Activated T-cell treated with anti-CD3 and anti-CD28 coated beads, Interleukin-2, amount 50 U/mL, for 1 hour (primary cell): ENCODE measurements at regions not wholly inside any gene's neighbourhood (a gene's known extent, or its start where the extent isn't known, plus 50 kb on each side); places are given as distances from the start of the nearest gene placed in this dataset.

ENCODE experiments used
- DNase-seq: peaks from one replicate; pipeline ENCODE4 v3.0.0-alpha.2; 2020

DNA sequence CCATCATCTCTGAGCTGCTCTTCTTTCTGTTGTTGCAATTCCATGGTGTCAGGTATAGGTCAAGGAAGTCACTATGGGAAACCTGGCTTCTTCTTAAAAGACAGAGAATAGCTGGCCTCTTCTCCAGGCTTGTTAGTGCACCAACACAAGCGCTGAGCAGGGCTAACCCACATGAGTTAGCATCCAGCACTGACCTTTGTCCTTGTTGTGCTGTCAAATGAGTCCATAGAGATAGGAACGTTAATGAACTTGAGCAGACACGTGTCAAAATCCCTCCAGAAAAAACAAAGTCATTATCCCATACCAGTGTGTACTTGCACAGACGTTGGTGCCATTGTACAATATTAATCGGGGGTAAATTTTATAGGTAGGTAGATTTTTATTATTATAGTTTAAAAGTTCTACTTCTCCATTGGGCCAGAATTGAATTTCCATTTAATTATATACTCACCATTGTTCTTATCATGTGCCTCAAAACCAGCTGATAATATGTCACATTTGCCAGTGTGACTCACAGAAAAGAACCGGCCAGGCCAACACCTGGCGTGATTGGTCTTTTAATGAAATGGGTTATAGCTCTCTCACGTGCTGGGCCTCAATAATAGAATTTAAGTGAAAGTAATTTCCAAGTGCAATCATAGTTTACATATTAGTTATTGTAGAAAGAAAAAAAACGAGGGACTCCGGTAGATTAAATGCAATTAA lies 468.8 kb upstream of the MGMT start:
- DNase-seq: no peak

GRCh38 chr10:129004398-129004797 lies 462.6 kb upstream of the MGMT start:
- DNase-seq: no peak

DNA sequence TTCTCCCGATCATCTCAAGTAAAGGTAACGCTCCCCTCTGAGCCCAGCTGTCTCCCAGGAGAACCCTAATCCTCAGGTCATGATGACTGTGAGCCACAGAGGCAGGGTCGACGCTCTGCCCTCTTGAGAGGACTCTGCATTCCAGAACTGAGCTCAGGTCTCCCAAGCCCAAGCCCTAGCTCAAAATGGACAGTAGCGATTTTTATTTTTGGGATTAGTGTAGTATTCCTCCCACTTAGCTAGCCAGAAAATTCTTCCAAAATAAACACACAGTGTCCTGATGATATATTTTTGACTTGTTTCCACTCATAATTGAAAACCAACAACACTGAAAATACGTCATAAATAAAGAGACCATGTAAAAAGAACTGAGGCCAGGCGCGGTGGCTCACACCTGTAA lies 462.0 kb upstream of the MGMT start:
- DNase-seq: no peak

DNA sequence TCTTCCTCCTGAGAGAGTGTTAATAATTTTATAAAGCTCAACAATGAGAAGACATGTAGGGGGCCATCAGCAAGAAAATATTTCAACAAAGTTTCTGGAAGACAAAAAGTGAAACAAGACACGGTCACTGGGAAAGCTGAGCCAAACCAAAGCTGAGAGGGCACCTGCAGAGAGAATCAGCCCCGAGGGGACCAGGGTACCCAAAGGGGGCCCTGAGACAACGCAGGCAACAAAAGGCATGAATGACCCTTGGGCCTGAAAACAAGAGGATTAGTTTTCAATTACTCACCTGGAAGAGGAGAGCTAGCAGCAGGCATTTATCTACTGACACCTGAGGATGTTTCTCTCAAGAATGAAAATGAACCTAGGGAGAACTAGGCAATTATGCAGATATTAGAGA lies 461.2 kb upstream of the MGMT start:
- DNase-seq: no peak

DNA sequence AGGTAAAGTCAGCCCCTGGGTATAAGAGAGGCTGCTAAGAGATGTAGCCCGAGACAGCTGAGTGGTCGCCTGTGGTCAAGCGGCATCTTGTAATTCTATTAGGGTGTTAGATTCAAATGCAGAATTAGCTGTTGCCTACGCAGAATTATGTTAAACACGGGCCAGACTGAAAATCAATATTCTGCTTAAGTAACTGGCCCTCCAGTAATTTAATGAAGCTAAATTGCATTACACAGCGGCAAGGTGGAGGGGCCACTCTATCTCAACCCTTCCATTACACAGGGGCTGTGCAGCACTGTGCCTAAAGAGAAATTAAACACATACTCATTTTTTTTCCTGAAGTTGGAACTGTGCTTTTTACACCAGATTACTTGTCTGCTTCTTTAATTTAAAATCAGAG lies 448.5 kb upstream of the MGMT start:
- DNase-seq: no peak

DNA sequence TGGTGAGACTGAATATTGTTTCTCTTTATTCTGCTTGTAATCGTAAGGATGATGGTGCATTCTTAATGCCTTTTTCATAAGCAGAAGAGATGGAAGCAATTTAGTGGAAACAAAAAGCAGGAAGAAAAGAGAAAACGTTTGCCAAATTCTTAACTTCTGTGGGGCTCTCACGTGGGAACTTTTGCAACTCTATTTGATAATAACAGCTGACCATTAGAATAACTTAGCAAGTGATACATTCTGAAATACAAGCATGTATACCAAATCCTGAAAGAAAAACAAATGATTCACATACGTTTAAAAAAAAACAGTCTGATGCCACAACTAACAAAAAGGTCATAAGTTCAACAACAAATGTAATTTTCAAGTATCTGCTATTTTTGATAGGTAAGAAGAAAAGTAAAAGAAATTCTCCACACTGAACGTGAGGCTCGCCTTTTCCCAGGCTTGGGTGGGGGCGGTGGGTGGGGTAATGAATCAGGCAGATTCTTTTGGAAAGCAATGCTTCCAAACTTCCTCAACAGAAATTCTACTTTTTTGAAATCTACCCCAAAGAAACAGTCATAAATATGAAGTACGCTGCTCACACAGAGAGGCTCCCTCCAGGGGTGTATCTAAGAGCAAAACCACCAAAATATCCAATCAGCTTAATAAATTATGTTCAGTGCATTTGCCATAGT lies 446.2 kb upstream of the MGMT start:
- DNase-seq: no peak

- DNase-seq: no peak
Measured at GRCh38 chr10:129021594-129022304, 445.3 kb upstream of the MGMT start.

DNA sequence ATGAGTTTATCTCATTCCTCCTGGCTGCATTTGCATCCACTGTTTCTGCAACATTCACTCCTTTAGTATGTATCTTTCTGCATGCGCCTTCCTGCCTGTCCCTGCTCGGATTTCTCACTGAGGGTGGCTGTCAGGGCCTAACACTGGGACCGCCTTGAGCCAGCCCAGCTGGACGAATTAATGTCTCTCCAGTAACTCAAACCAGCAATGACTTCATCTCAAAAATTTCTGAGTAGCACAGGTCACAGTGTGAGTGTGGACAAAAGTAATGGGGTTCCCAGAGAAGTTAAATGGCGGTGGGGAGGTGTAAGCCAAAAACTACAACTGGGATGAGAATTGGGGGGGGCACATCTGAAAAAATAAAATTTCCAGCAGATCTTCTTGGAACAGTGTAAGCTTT lies 444.0 kb upstream of the MGMT start:
- DNase-seq: no peak

GRCh38 chr10:129024046-129024445 lies 443.0 kb upstream of the MGMT start:
- DNase-seq: no peak

DNA sequence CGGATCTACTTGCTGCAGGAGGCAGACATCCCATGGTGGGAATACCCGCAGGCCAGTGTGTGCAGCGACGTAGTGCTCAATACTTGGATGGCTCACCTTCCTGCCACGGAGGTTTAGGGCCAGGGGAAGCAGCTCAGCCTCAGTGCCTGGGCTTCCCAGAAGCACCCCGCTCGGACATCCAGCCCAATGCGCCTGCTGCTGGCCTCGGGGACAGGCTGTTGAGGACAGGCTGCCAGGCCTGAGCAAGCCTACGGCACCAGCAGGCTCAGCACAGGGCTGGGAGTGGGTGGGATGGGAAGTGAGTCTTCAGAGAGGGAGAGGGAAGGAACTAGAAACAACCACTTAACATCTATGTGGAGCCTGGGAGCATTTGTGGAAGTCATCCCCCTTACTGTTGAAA lies 441.3 kb upstream of the MGMT start:
- no peak for DNase-seq

DNA sequence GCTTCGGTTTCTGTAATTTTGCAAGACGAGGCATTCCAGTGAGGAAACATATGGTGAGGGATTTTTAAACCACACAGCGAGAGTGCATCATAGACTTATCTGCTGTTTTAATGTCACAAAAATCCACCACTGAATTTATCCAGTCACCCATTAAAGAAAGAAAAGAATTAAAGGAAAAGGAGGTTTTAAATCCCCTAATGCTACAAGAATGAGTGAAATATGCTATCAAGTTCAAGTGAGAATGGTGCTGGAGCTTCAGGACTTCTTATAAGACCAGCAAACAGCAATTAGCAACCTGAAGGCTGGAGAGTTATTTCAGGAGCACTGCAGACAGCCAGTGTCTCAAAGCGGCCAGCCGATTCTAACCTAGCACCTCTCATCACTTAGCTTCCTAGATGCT lies 439.1 kb upstream of the MGMT start:
- DNase-seq: no peak

DNA sequence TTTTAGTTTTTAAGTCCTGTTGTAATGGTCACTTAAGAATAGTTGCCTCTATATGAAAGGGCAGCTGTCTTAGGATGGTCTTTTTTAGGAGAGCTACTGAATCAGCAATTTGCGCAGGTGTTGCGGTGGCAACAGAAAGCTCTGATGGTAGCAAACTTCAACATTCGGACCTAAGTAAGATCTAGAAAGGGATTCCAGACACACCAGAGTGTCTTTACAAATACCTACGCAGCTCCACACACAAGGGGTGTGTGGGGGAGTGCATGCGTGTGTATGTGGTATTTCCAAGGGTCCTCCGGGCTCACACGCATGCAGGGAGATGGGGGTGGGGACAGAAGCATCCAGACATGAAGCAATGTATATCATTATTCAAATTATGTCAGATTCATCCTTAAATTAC lies 438.6 kb upstream of the MGMT start:
- DNase-seq: no peak

DNA sequence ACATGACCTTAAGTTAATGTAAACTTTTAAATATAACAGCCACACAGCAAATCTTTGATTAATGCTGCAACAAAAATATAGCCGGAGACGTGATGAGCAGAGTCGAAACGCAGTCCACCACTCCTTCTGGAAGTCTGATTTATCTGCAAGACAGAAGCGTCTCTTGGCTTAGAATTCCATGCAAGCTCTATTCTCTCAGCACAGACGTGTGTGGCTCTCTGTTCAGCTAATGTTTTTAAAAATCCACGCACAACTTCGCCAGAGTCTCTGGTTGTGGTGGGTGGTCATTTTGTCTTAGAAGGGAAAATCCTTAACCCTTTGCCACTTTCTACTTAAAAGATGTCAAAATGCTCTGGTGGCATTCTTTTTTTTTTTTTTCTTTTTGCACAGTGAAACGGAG lies 438.0 kb upstream of the MGMT start:
- DNase-seq: no peak

- DNase-seq: no peak
Measured at GRCh38 chr10:129029851-129030602, 437.0 kb upstream of the MGMT start.

DNA sequence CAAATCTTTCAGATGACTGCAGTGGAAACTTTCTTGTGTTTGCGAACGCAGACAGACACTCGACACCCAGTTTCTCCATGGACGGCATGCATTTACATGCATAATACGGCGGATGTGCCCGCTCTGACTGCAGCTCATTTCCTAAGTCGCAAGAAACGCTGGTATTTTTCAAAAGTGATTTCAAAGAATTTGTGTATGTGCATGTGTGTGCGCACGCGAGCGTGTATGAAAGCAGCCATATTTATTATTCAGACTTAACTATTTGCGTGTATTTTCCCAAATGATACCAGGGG lies 436.5 kb upstream of the MGMT start:
- DNase-seq: no peak

DNA sequence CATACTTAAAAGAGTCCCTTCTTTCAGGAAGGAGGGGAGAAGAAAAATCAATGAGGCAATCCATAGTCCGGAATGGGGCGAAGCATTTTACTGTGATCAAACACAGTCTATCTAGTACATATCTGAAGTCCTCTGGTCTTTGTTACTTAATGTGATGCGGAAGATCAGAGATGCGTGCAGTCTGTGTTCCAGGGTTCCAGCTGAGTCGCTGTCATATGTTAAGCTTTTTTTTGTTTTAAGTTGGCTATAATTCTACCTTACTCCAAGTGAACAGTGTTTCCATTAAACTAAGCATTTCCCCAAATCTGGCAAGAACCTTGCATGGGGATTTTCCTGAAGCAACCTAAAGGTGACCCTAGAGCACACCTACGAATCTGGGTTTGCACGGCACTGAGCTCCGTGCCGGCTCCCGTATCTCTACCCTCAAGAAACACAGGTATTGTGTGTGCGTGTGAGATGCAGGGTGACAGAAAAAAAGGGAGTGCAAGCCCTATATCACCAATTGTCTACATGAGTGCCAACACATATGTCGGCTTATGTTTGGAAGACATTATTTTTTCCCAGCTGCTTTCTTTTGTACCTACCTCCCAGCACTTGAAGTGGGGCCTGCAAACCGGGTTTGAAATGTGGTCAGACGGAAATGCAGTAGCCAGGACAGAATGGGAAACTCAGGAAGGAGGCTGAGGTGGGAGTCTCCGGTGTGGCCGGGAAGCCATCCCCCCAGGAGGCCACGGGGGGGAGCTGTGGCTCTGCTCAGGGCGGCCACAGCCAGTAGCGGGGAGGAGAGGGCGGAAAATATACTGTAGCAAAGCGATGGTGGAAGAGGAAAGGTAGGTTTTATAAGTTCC lies 435.8 kb upstream of the MGMT start:
- peak; percentile 56 for DNase-seq

GRCh38 chr10:129031844-129032150 lies 435.2 kb upstream of the MGMT start:
- DNase-seq: no peak

DNA sequence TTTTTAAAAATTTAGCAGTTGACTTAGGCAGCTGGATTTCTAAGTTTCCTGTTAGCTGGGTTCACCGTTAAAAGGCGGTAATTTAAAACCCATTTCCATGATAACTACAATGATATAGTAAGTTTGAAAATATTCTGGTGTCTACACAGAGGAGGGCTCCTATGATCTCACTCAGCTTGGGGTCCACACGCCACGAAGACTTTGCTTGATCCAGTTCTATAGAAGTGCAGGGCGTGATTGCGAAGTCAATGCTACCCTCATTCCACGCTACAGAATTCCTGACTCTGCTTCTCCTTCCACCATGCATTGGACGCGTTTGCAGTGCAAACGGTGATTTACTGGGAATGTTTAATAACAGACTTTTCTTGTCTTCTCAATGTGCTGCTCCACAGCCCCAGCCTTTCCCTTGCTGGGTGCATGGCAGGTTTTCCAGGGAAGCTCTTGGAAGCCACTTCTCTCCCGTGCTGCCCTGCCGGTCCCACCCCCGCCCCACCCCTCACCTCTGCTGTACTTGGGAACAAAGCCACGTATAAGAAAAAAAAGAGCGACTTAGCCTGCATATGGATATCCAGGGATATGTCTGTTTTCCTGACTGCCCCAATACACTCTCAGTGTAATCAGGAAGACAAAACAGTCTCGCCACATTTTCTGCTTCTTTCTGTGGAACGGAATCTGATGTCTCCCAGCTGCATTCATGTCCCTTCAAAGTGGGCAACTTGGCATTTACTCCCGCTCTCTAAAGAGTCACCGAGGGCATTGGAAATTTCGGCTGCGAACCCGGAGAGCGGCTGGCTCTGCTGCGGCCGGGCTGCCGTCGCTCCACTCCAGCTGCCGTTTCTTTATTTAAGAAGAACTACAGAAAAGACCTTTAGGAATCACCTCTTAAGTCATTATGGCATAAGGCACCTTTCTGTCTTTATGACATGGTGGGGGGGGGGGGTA lies 434.4 kb upstream of the MGMT start:
- no peak for DNase-seq

- DNase-seq: no peak
Measured at GRCh38 chr10:129033340-129033739, 433.7 kb upstream of the MGMT start.

DNA sequence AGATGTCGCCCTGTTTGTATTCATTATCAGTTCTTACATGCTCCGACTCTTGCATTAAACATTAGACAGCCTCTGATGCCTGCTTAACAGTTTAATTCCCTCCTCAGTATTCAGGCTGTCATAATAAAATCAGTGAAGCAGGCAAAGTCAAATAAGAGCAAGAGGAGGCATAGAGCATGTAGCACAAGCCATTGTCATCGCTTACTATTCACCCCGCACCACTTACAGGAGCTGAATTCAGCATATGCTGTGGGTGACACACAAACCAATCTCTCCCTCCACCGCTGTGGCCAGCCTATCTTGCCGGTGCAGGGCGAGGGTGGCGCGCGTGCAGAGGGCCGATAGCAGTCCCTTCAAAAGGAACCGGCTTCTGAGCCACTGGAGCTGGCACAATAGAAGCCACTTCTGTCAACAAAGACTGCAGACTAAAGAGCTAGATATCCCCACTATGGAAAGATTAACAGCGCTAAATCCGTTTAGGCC lies 433.2 kb upstream of the MGMT start:
- no peak for DNase-seq

DNA sequence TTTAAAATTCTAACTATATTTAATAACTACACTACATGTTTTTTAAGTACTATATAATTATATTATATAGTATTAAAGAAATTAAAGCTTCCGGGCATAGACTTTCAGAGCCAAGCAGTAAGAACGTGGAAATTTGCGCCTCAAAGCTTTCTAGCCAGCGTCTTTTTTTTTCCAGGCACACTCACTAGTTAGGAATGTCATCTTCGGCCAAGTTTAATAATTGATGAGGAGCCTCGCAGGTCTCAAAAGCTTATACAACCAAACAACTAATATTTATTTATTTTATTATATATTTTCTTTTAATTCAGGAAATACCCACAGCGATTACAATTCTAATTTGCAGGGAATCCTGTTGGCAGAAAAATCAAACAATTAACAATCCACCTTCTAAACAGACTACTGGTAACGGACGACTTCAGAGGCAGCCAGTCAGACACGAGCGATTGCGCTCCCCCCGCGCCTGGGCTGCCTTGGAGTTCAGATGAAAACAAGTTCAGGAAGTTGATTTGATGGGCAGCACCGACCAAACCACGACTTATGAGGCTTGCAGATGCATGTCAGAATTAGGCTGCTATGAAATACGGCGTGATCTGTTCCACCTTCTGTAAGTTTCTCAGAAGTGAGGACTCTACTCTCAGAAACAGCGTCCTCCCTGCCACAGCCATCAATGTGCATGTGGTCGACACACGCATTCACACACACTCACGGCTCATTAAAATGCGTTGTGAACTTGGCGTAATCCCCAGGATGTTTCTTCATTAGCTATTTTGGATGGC lies 431.8 kb upstream of the MGMT start:
- DNase-seq: peak; percentile 50
